MCF 10A (cell line): ENCODE measurements at regions not wholly inside any gene's neighbourhood (a gene's known extent, or its start where the extent isn't known, plus 50 kb on each side); places are given as distances from the start of the nearest gene placed in this dataset.

ENCODE experiments used
- BruUV-seq: library from RNA; stranded (reverse); fragments of 400-500 nt; replicated peaks from 2 replicates; lab custom pipeline; 2021; lab: Mats Ljungman, UMichigan
- CTCF ChIA-PET: fragments of 300-600 bp; sonication (Branson Sonifier 250); formaldehyde crosslinking; extraction: SDS; loops from one replicate; lab custom pipeline; 2021; ENCODE audit warnings: antibody characterized with exemption, inconsistent platforms; lab: Yijun Ruan, JAX
- POLR2A ChIA-PET: fragments of 300-600, 350-650 bp; sonication (Branson Sonifier 250); formaldehyde crosslinking; extraction: SDS; loops from one replicate; lab custom pipeline; 2020; ENCODE audit warnings: antibody characterized with exemption, inconsistent platforms; lab: Yijun Ruan, JAX
- DNase-seq: peaks from one replicate; pipeline ENCODE4 v3.0.0-alpha.2; 2018; ENCODE audit not compliant: unreplicated experiment
- H3K27ac Mint-ChIP-seq: one replicate; pipeline ENCODE4 v1.8.0; 2022; ENCODE audit warnings: mild to moderate bottlenecking, low read depth, mixed read lengths; ENCODE audit not compliant: unreplicated experiment
- H3K27me3 Mint-ChIP-seq: one replicate; pipeline ENCODE4 v1.8.0; 2022; ENCODE audit warnings: mixed read lengths; ENCODE audit not compliant: insufficient read depth, unreplicated experiment
- H3K36me3 Mint-ChIP-seq: one replicate; pipeline ENCODE4 v1.8.0; 2022; ENCODE audit warnings: mild to moderate bottlenecking, moderate library complexity, mixed read lengths; ENCODE audit not compliant: insufficient read depth, unreplicated experiment
- H3K4me1 Mint-ChIP-seq: one replicate; pipeline ENCODE4 v1.8.0; 2022; ENCODE audit warnings: mixed read lengths; ENCODE audit not compliant: insufficient read depth, unreplicated experiment
- H3K4me3 Mint-ChIP-seq: one replicate; pipeline ENCODE4 v1.8.0; 2022; ENCODE audit warnings: mild to moderate bottlenecking, moderate library complexity, mixed read lengths; ENCODE audit not compliant: unreplicated experiment
- H3K9me3 Mint-ChIP-seq: one replicate; pipeline ENCODE4 v1.8.0; 2022; ENCODE audit warnings: mixed read lengths; ENCODE audit not compliant: unreplicated experiment
- CTCF ChIP-seq: fragments of 200-600 bp; IDR thresholded peaks from one replicate; pipeline ENCODE4 v1.8.0; 2022; ENCODE audit warnings: antibody characterized with exemption, mild to moderate bottlenecking; ENCODE audit not compliant: unreplicated experiment
- intact Hi-C: fragments of 100-400 bp; cut with micrococcal nuclease; formaldehyde crosslinking; loops from 2 replicates; pipeline ENCODE4 v1.14.1; 2022

- H3K4me1 Mint-ChIP-seq: no peaks in the 10 kb centered on the region
- no peak overlapping the region for H3K27ac Mint-ChIP-seq
- BruUV-seq: no TSS peak
- TF ChIP-seq CTCF: no peak
- H3K9me3 Mint-ChIP-seq: peaks cover 29% of the 10 kb centered on the region
- intact Hi-C loops: no loop called here
- no peaks in the 10 kb centered on the region for H3K36me3 Mint-ChIP-seq
- no peak for DNase-seq
- no peak overlapping the region for H3K4me3 Mint-ChIP-seq
- H3K27me3 Mint-ChIP-seq: no peaks in the 10 kb centered on the region
- CTCF ChIA-PET: no interaction called here
- POLR2A ChIA-PET: no interaction called here
Measured at GRCh38 chr7:70913924-70914323, 218.0 kb upstream of the GALNT17 start.

- Mint-ChIP-seq H3K36me3 (no peaks in the 10 kb centered on the region), H3K27ac (no peak overlapping the region), H3K9me3 (peaks cover 26% of the 10 kb centered on the region), H3K4me3 (no peak overlapping the region), H3K4me1 (no peaks in the 10 kb centered on the region), H3K27me3 (no peaks in the 10 kb centered on the region)
- no peak for TF ChIP-seq CTCF
- POLR2A ChIA-PET: no interaction called here
- no peak for DNase-seq
- no TSS peak for BruUV-seq
- intact Hi-C loops: no loop called here
- CTCF ChIA-PET: interaction anchor here (1.0 kb wide), 1 partner anchor 30 kb away, joined by 3 read pairs; no protein-coding TSS in a partner anchor
Measured at GRCh38 chr7:70915067-70915466, 216.9 kb upstream of the GALNT17 start.

GRCh38 chr7:70919481-70920073 is 212.4 kb upstream of the GALNT17 start:
- ChIA-PET POLR2A (no interaction called here), CTCF (no interaction called here)
- no peaks in the 10 kb centered on the region for H3K4me1 Mint-ChIP-seq
- no peaks in the 10 kb centered on the region for H3K27me3 Mint-ChIP-seq
- BruUV-seq: no TSS peak
- H3K36me3 Mint-ChIP-seq: peaks cover 5% of the 10 kb centered on the region
- intact Hi-C loops: no loop called here
- no peak for TF ChIP-seq CTCF
- H3K27ac Mint-ChIP-seq: no peak overlapping the region
- H3K9me3 Mint-ChIP-seq: peaks cover 22% of the 10 kb centered on the region
- no peak for DNase-seq
- H3K4me3 Mint-ChIP-seq: no peak overlapping the region

GRCh38 chr7:70920876-70921275 is 211.1 kb upstream of the GALNT17 start:
- H3K36me3 Mint-ChIP-seq: peaks cover 5% of the 10 kb centered on the region
- ChIA-PET CTCF (interaction anchor here (0.7 kb wide), 2 partner anchors 12 to 1058 kb away, joined by 3 to 5 read pairs; no protein-coding TSS in a partner anchor), POLR2A (no interaction called here)
- intact Hi-C loops: no loop called here
- no peaks in the 10 kb centered on the region for H3K4me1 Mint-ChIP-seq
- H3K4me3 Mint-ChIP-seq: no peak overlapping the region
- H3K9me3 Mint-ChIP-seq: peaks cover 14% of the 10 kb centered on the region
- no TSS peak for BruUV-seq
- no peaks in the 10 kb centered on the region for H3K27me3 Mint-ChIP-seq
- TF ChIP-seq CTCF: no peak
- DNase-seq: no peak
- H3K27ac Mint-ChIP-seq: no peak overlapping the region
